C4-2B (cell line): ENCODE measurements at regions not wholly inside any gene's neighbourhood (a gene's known extent, or its start where the extent isn't known, plus 50 kb on each side); places are given as distances from the start of the nearest gene placed in this dataset.

Source experiments
- ZFX ChIP-seq: fragments of 450-650 bp; IDR thresholded peaks from 2 replicates; pipeline ENCODE4 v1.6.1; 2017
- TF ChIP-seq, protein P1 (sequence below): fragments of 450-650 bp; conservative IDR thresholded peaks from 2 replicates; pipeline ENCODE4 v1.5.1; 2017; ENCODE audit warnings: mild to moderate bottlenecking

DNA sequence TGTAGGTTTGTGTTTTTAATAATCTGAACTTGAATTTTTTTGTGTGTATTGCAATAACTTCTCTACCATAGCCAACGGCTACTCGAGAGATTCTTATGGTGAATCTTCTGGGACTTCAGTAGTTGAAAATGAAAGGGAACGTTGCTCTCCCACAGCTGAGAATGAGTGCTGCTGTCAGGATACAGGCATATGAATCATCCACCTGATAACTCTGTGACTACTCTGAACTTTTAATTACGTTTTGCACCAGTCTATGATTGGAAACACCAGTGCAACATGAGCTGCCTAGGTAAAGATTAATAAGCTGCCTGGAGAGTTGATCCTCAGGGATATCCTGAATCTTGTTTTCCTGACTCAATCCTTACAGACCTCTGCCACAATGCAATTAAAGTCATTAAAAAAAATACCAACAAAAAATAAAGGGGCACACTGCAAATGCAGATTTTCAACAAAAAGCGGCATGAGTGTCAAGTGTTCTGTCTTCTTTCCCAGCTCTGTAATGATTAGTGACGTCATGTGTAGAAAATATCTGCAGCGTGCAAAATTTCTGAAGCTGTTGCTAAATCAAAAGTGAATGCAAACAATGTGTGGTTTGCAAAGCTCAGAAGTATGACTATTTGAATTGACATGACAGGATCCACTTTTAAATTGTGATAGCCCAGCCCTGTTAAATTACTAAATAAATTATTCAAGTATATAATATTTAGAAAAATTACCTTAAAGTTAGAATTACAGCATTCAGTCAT is 432.2 kb downstream of the HTR1B start:
- TF ChIP-seq, protein P1, sequence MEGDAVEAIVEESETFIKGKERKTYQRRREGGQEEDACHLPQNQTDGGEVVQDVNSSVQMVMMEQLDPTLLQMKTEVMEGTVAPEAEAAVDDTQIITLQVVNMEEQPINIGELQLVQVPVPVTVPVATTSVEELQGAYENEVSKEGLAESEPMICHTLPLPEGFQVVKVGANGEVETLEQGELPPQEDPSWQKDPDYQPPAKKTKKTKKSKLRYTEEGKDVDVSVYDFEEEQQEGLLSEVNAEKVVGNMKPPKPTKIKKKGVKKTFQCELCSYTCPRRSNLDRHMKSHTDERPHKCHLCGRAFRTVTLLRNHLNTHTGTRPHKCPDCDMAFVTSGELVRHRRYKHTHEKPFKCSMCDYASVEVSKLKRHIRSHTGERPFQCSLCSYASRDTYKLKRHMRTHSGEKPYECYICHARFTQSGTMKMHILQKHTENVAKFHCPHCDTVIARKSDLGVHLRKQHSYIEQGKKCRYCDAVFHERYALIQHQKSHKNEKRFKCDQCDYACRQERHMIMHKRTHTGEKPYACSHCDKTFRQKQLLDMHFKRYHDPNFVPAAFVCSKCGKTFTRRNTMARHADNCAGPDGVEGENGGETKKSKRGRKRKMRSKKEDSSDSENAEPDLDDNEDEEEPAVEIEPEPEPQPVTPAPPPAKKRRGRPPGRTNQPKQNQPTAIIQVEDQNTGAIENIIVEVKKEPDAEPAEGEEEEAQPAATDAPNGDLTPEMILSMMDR = no peak
- TF ChIP-seq ZFX = no peak
